ENCODE measurements at regions not wholly inside any gene's neighbourhood (a gene's known extent, or its start where the extent isn't known, plus 50 kb on each side); places are given as distances from the start of the nearest gene placed in this dataset.
"Not testable (repeated sequence)": the region's sequence is repeated elsewhere in the genome, so short reads cannot be mapped to it uniquely, and the experiment has no call there.

GRCh38 chr1:43014579-43014978 lies 55.9 kb upstream of the SLC2A1 start:
- in situ Hi-C loops (cut with MboI; ENCODE audit: low sequenced_read_pairs): not testable (repeated sequence)

GRCh38 chr1:43011020-43011419 lies 52.4 kb upstream of the SLC2A1 start:
- in situ Hi-C loops (cut with MboI; ENCODE audit: low sequenced_read_pairs): no loop called here

- in situ Hi-C loops (cut with MboI; ENCODE audit: low sequenced_read_pairs): no loop called here
Measured at GRCh38 chr1:43009274-43009673, 50.6 kb upstream of the SLC2A1 start.

GRCh38 chr1:43008115-43009060 lies 49.7 kb upstream of the SLC2A1 start:
- in situ Hi-C loops (cut with MboI; ENCODE audit: low sequenced_read_pairs): no loop called here

Measured in HL-60/S4 treated with phorbol 12-myristate 13-acetate at 8.2 ng/mL for 4 days and 3 days (cell line).